Endodermal cell (in vitro differentiated cells): ENCODE measurements at regions not wholly inside any gene's neighbourhood (a gene's known extent, or its start where the extent isn't known, plus 50 kb on each side); places are given as distances from the start of the nearest gene placed in this dataset.

Experiments
- DNase-seq: peaks from one replicate; pipeline ENCODE4 v3.0.0-alpha.2; 2017
- H3K27ac ChIP-seq: 2 replicates; pipeline ENCODE4 v1.5.1; 2013; ENCODE audit warnings: mild to moderate bottlenecking, low read depth, low read length, moderate library complexity
- H3K27me3 ChIP-seq: 2 replicates; pipeline ENCODE4 v1.6.1; 2013; ENCODE audit warnings: mild to moderate bottlenecking, low read length, moderate library complexity; ENCODE audit not compliant: insufficient read depth, control insufficient read depth, poor library complexity, severe bottlenecking
- H3K36me3 ChIP-seq: 2 replicates; pipeline ENCODE4 v1.7.0; 2013; ENCODE audit warnings: mild to moderate bottlenecking, low read length, moderate library complexity; ENCODE audit not compliant: control insufficient read depth, insufficient read depth
- H3K4me1 ChIP-seq: one replicate; pipeline ENCODE4 v1.7.0; 2013; ENCODE audit warnings: low read length; ENCODE audit not compliant: control insufficient read depth, insufficient read depth
- H3K4me3 ChIP-seq: 2 replicates; pipeline ENCODE4 v1.5.1; 2013; ENCODE audit warnings: mild to moderate bottlenecking, low read length, moderate library complexity
- H3K9ac ChIP-seq: 2 replicates; pipeline ENCODE4 v1.6.1; 2013; ENCODE audit warnings: mild to moderate bottlenecking, low read length, moderate library complexity; ENCODE audit not compliant: poor library complexity, severe bottlenecking; ENCODE audit errors: extremely low read depth
- H3K9me3 ChIP-seq: 2 replicates; pipeline ENCODE4 v1.6.1; 2013; ENCODE audit warnings: mild to moderate bottlenecking, low read length, moderate library complexity; ENCODE audit not compliant: control insufficient read depth
- H3K27ac Mint-ChIP-seq: 2 replicates; pipeline ENCODE4 v1.8.0; 2020; ENCODE audit warnings: mixed read lengths
- H3K27me3 Mint-ChIP-seq: 2 replicates; pipeline ENCODE4 v1.8.0; 2021; ENCODE audit warnings: mild to moderate bottlenecking, mixed read lengths; ENCODE audit not compliant: insufficient read depth
- H3K36me3 Mint-ChIP-seq: 2 replicates; pipeline ENCODE4 v1.8.0; 2020; ENCODE audit warnings: low read depth, mixed read lengths
- H3K4me1 Mint-ChIP-seq: 2 replicates; pipeline ENCODE4 v1.8.0; 2020; ENCODE audit warnings: mixed read lengths
- H3K4me3 Mint-ChIP-seq: 2 replicates; pipeline ENCODE4 v1.8.0; 2020; ENCODE audit warnings: mild to moderate bottlenecking, moderate library complexity, mixed read lengths
- H3K9me3 Mint-ChIP-seq: 2 replicates; pipeline ENCODE4 v1.8.0; 2020; ENCODE audit warnings: mild to moderate bottlenecking, mixed read lengths
- WGBS, 2 experiments: methylation state at CpG; one replicate each; pipeline versions ENCODE4 v1.1.5 to v1.1.7; 2013; ENCODE audit warnings: missing lambda C conversion rate in 2 of 2, mixed read lengths in 1 of 2; ENCODE audit not compliant: insufficient coverage in 1 of 2, insufficient read length in 1 of 2; 5-methylcytosine and 5-hydroxymethylcytosine counted together
- TF ChIP-seq, protein P1 (sequence below): fragments of 200-600 bp; sonication (generic); conservative IDR thresholded peaks from 2 replicates; pipeline ENCODE4 v1.5.0; 2021; ENCODE audit warnings: antibody characterized with exemption, mild to moderate bottlenecking

DNA sequence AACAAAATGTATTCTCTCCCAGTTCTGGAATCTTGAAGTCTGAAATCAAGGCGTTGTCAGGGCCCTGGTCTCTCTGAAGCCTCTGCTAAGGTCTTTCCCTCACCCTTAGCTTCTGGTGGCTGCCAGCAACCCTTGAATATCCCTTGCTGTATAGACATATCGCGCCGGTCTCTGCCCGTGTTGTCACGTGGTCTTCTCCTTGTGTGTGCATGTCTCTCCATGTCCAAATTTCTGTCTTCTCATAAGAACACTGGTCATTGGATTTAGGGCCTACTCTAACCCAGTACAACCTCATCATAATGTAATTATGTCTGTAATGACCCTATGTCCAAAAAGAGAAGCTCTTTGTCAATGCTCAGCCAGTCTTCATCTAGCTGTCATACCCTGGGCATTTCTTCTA is 85.7 kb upstream of the ETS2 start:
- TF ChIP-seq, protein P1, sequence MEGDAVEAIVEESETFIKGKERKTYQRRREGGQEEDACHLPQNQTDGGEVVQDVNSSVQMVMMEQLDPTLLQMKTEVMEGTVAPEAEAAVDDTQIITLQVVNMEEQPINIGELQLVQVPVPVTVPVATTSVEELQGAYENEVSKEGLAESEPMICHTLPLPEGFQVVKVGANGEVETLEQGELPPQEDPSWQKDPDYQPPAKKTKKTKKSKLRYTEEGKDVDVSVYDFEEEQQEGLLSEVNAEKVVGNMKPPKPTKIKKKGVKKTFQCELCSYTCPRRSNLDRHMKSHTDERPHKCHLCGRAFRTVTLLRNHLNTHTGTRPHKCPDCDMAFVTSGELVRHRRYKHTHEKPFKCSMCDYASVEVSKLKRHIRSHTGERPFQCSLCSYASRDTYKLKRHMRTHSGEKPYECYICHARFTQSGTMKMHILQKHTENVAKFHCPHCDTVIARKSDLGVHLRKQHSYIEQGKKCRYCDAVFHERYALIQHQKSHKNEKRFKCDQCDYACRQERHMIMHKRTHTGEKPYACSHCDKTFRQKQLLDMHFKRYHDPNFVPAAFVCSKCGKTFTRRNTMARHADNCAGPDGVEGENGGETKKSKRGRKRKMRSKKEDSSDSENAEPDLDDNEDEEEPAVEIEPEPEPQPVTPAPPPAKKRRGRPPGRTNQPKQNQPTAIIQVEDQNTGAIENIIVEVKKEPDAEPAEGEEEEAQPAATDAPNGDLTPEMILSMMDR, result no peak
- 95% methylated on average over 6 of the region's 6 CpGs for WGBS, 2 experiments
- no peak overlapping the region for H3K27ac Mint-ChIP-seq

GRCh38 chr21:38721055-38721454 is 84.7 kb upstream of the ETS2 start:
- H3K4me1 Mint-ChIP-seq, result peaks cover 2% of the 10 kb centered on the region
- peaks cover 2% of the 10 kb centered on the region for H3K27me3 Mint-ChIP-seq
- no peaks in the 10 kb centered on the region for H3K27me3 ChIP-seq
- H3K36me3 ChIP-seq, result no peaks in the 10 kb centered on the region
- H3K4me1 ChIP-seq, result no peaks in the 10 kb centered on the region
- H3K4me3 ChIP-seq, result no peak overlapping the region
- peaks cover 15% of the 10 kb centered on the region for H3K9me3 Mint-ChIP-seq
- H3K9ac ChIP-seq, result no peak overlapping the region
- no peak overlapping the region for H3K4me3 Mint-ChIP-seq
- TF ChIP-seq, protein P1, result no peak
- no peak overlapping the region for H3K27ac ChIP-seq
- 80 to 96% methylated on average over 4 to 6 of the region's 6 CpGs for WGBS, 2 experiments
- no peak overlapping the region for H3K27ac Mint-ChIP-seq
- H3K9me3 ChIP-seq, result peaks cover 10% of the 10 kb centered on the region
- peak; percentile 62 for DNase-seq
- H3K36me3 Mint-ChIP-seq, result no peaks in the 10 kb centered on the region

More for the DNA sequence above, 85.7 kb upstream of the ETS2 start:
- Histone ChIP-seq H3K9me3 (peaks cover 4% of the 10 kb centered on the region), H3K27me3 (no peaks in the 10 kb centered on the region), H3K9ac (no peak overlapping the region), H3K4me1 (no peaks in the 10 kb centered on the region), H3K36me3 (no peaks in the 10 kb centered on the region), H3K27ac (no peak overlapping the region), H3K4me3 (no peak overlapping the region)
- DNase-seq, result no peak
- Mint-ChIP-seq H3K4me3 (no peak overlapping the region), H3K27me3 (peaks cover 2% of the 10 kb centered on the region), H3K9me3 (peaks cover 7% of the 10 kb centered on the region), H3K36me3 (no peaks in the 10 kb centered on the region), H3K4me1 (peaks cover 2% of the 10 kb centered on the region)

DNA sequence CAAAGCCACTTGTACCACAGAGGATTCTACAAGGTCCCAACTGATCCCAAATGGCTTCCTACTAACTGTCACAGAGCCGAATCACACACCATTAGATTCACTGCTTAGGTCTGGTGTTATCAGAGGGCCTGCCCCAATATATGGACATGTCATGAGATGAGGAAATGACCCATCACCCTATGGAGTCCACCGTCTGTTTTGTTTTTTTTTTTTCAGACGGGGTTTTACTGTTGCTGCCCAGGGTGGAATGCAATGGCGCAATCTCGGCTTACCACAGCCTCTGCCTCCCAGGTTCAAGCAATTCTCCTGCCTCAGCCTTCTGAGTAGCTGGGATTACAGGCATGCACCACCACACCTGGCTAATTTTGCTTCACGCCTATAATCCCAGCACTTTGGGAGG is 83.8 kb upstream of the ETS2 start:
- Histone ChIP-seq H3K4me3 (no peak overlapping the region), H3K9me3 (peaks cover 10% of the 10 kb centered on the region), H3K27me3 (no peaks in the 10 kb centered on the region), H3K9ac (no peak overlapping the region), H3K36me3 (no peaks in the 10 kb centered on the region), H3K27ac (no peak overlapping the region), H3K4me1 (no peaks in the 10 kb centered on the region)
- TF ChIP-seq, protein P1, result no peak
- Mint-ChIP-seq H3K27me3 (peaks cover 2% of the 10 kb centered on the region), H3K36me3 (no peaks in the 10 kb centered on the region), H3K4me1 (peaks cover 2% of the 10 kb centered on the region), H3K9me3 (peaks cover 15% of the 10 kb centered on the region), H3K27ac (no peak overlapping the region), H3K4me3 (no peak overlapping the region)
- 84 to 91% methylated on average over 5 to 6 of the region's 6 CpGs for WGBS, 2 experiments
- no peak for DNase-seq
